H1 (cell line): ENCODE measurements at regions not wholly inside any gene's neighbourhood (a gene's known extent, or its start where the extent isn't known, plus 50 kb on each side); places are given as distances from the start of the nearest gene placed in this dataset.

Experiments
- CTCF ChIA-PET: fragments of 300-600 bp; sonication (Branson Sonifier 250); formaldehyde crosslinking; loops from one replicate; lab custom pipeline; 2021; ENCODE audit not compliant: partially characterized antibody; lab: Charles Lee
- POLR2A ChIA-PET: fragments of 300-600 bp; sonication (Branson Sonifier 250); formaldehyde crosslinking; loops from one replicate; lab custom pipeline; 2021; ENCODE audit warnings: inconsistent platforms; ENCODE audit not compliant: partially characterized antibody; lab: Charles Lee
- DNase-seq, 2 experiments: peaks; one replicate each; pipeline versions ENCODE4 v3.0.0 to v3.0.0-alpha.2; 2010 to 2022; ENCODE audit warnings: low spot score in 2 of 2, low read depth in 1 of 2, mixed read lengths in 1 of 2
- FAIRE-seq: peaks from 2 replicates; lab custom pipeline; 2011; peaks lifted over from hg19 to GRCh38; lab: Jason Lieb, UNC
- H2AFZ ChIP-seq: 2 replicates; pipeline ENCODE4 v1.8.1; 2012; ENCODE audit warnings: low read length, inconsistent platforms
- H2AK5ac ChIP-seq: 2 replicates; pipeline ENCODE4 v1.6.1; 2013; ENCODE audit warnings: low read depth, low read length
- H2BK120ac ChIP-seq: replicated peaks from 2 replicates; pipeline ENCODE3; 2013; ENCODE audit warnings: low read depth, low read length, inconsistent platforms
- H2BK12ac ChIP-seq: 2 replicates; pipeline ENCODE4 v1.6.1; 2013; ENCODE audit warnings: low read depth, low read length
- H2BK15ac ChIP-seq: 2 replicates; pipeline ENCODE4 v1.6.1; 2013; ENCODE audit warnings: low read length
- H2BK20ac ChIP-seq: 2 replicates; pipeline ENCODE4 v1.6.1; 2013; ENCODE audit warnings: low read length
- H2BK5ac ChIP-seq: 2 replicates; pipeline ENCODE4 v1.6.1; 2013; ENCODE audit warnings: low read depth, low read length
- H3K14ac ChIP-seq: 2 replicates; pipeline ENCODE4 v1.6.1; 2013; ENCODE audit warnings: inconsistent platforms; ENCODE audit not compliant: insufficient read length
- H3K18ac ChIP-seq: 2 replicates; pipeline ENCODE4 v1.6.1; 2013; ENCODE audit warnings: low read length; ENCODE audit errors: extremely low read depth
- H3K23ac ChIP-seq: 2 replicates; pipeline ENCODE4 v1.6.1; 2013; ENCODE audit warnings: inconsistent platforms; ENCODE audit not compliant: insufficient read length
- H3K23me2 ChIP-seq: 2 replicates; pipeline ENCODE4 v1.6.1; 2013; ENCODE audit warnings: low read depth, low read length
- H3K27ac ChIP-seq: 2 replicates; pipeline ENCODE4 v1.6.1; 2011; ENCODE audit warnings: low read depth, low read length, inconsistent platforms
- H3K27me3 ChIP-seq, 4 experiments: replicated peaks in 1 of 4; 1 replicate in 1 of 4; 2 replicates in 3 of 4; pipeline versions ENCODE4 v1.6.1 to v1.8.1; 2011 to 2013; ENCODE audit warnings: low read length in 3 of 4, mild to moderate bottlenecking in 3 of 4, inconsistent platforms in 2 of 4, mixed read lengths in 2 of 4, moderate library complexity in 1 of 4; ENCODE audit not compliant: control insufficient read depth in 3 of 4, insufficient read depth in 3 of 4; ENCODE audit errors: extremely low read depth in 1 of 4
- H3K36me3 ChIP-seq, 4 experiments: 2 replicates each; pipeline versions ENCODE4 v1.6.1 to v1.8.1; 2011 to 2013; ENCODE audit warnings: mild to moderate bottlenecking in 4 of 4, low read length in 3 of 4, moderate library complexity in 2 of 4, control low read depth in 1 of 4, inconsistent platforms in 1 of 4; ENCODE audit not compliant: insufficient read depth in 4 of 4, control insufficient read depth in 2 of 4
- H3K4ac ChIP-seq: replicated peaks from 2 replicates; pipeline ENCODE3; 2013; ENCODE audit warnings: low read length, low read depth, mixed read lengths, inconsistent platforms; ENCODE audit not compliant: insufficient read length
- H3K4me1 ChIP-seq, 4 experiments: replicated peaks in 1 of 4; 1 replicate in 1 of 4; 2 replicates in 3 of 4; pipeline versions ENCODE4 v1.6.1 to v1.8.1; 2011 to 2013; ENCODE audit warnings: low read length in 3 of 4, inconsistent platforms in 2 of 4, mixed read lengths in 1 of 4; ENCODE audit not compliant: insufficient read depth in 4 of 4, control insufficient read depth in 3 of 4
- H3K4me2 ChIP-seq, 2 experiments: 2 replicates each; pipeline versions ENCODE4 v1.6.1 to v1.8.1; 2011 to 2013; ENCODE audit warnings: low read depth in 2 of 2, low read length in 2 of 2, control low read depth in 1 of 2, inconsistent platforms in 1 of 2, mild to moderate bottlenecking in 1 of 2; ENCODE audit not compliant: insufficient read depth in 1 of 2
- H3K4me3 ChIP-seq, 4 experiments: fragments of 200-600, 300-600 bp in 1 of 4; sonication (generic), shearing (Covaris generic), sonication (Bioruptor Twin) in 1 of 4; 2 replicates each; pipeline versions ENCODE4 v1.5.1 to v1.8.1; 2011 to 2016; ENCODE audit warnings: low read length in 4 of 4, low read depth in 3 of 4, control low read depth in 2 of 4, inconsistent platforms in 2 of 4, mild to moderate bottlenecking in 2 of 4, mixed read lengths in 1 of 4, moderate library complexity in 1 of 4; ENCODE audit not compliant: insufficient read depth in 2 of 4; ENCODE audit errors: extremely low read depth in 1 of 4
- H3K56ac ChIP-seq: replicated peaks from 2 replicates; pipeline ENCODE3; 2013; ENCODE audit warnings: low read depth, mild to moderate bottlenecking, mixed read lengths, low read length, inconsistent platforms; ENCODE audit not compliant: insufficient read length
- H3K79me1 ChIP-seq: 2 replicates; pipeline ENCODE4 v1.6.1; 2013; ENCODE audit warnings: low read depth, low read length, control low read depth
- H3K79me2 ChIP-seq, 2 experiments: 2 replicates each; pipeline versions ENCODE4 v1.6.1 to v1.8.1; 2012 to 2013; ENCODE audit warnings: low read length in 2 of 2, mild to moderate bottlenecking in 2 of 2, inconsistent platforms in 1 of 2; ENCODE audit not compliant: insufficient read depth in 2 of 2, control insufficient read depth in 1 of 2
- H3K9ac ChIP-seq, 4 experiments: replicated peaks in 1 of 4; 1 replicate in 1 of 4; 2 replicates in 3 of 4; pipeline versions ENCODE4 v1.6.1 to v1.8.1; 2011 to 2013; ENCODE audit warnings: low read depth in 3 of 4, low read length in 3 of 4, control low read depth in 2 of 4, mild to moderate bottlenecking in 2 of 4, moderate library complexity in 2 of 4, inconsistent platforms in 1 of 4; ENCODE audit errors: extremely low read depth in 1 of 4
- H3K9me3 ChIP-seq, 2 experiments: 2 replicates each; pipeline versions ENCODE4 v1.6.1 to v1.8.1; 2012 to 2013; ENCODE audit warnings: mild to moderate bottlenecking in 2 of 2, moderate library complexity in 2 of 2, control low read depth in 1 of 2, inconsistent platforms in 1 of 2, low read depth in 1 of 2, low read length in 1 of 2, mixed read lengths in 1 of 2; ENCODE audit not compliant: insufficient read depth in 2 of 2
- H4K20me1 ChIP-seq, 2 experiments: replicated peaks in 1 of 2; 2 replicates each; pipeline versions ENCODE3 to v1.8.1; 2011 to 2013; ENCODE audit warnings: inconsistent platforms in 2 of 2, low read length in 2 of 2, mild to moderate bottlenecking in 1 of 2; ENCODE audit not compliant: insufficient read depth in 2 of 2, control insufficient read depth in 1 of 2
- H4K5ac ChIP-seq: 2 replicates; pipeline ENCODE4 v1.6.1; 2013; ENCODE audit warnings: low read length, low read depth, mixed read lengths, inconsistent platforms; ENCODE audit not compliant: insufficient read length
- H4K8ac ChIP-seq: 2 replicates; pipeline ENCODE4 v1.8.0; 2013; ENCODE audit warnings: mild to moderate bottlenecking, moderate library complexity, low read length, inconsistent platforms; ENCODE audit not compliant: insufficient read depth; ENCODE audit errors: extremely low read depth
- H4K91ac ChIP-seq: replicated peaks from 2 replicates; pipeline ENCODE3; 2013; ENCODE audit warnings: low read length, mixed read lengths, inconsistent platforms; ENCODE audit not compliant: insufficient read length
- CBX8 ChIP-seq: fragments of 300-800, 300-1000 bp; sonication (generic); IDR thresholded peaks from 2 replicates; pipeline ENCODE4 v1.7.1; 2016; ENCODE audit warnings: low read depth, low read length, borderline replicate concordance
- CTBP2 ChIP-seq: IDR thresholded peaks from 2 replicates; pipeline ENCODE4 v1.7.0; 2011; ENCODE audit warnings: borderline replicate concordance, mild to moderate bottlenecking, moderate library complexity, mixed read lengths, low read length; ENCODE audit not compliant: insufficient read depth, insufficient read length
- NRF1 ChIP-seq: IDR thresholded peaks from 2 replicates; pipeline ENCODE4 v1.6.1; 2011; ENCODE audit warnings: mild to moderate bottlenecking, low read depth, low read length, improper control_type of control experiment
- SIRT6 ChIP-seq: IDR thresholded peaks from one replicate; pipeline ENCODE4 v1.7.1; 2012; ENCODE audit warnings: low read length, inconsistent platforms
- SP1 ChIP-seq: IDR thresholded peaks from 2 replicates; pipeline ENCODE4 v1.6.1; 2011; ENCODE audit warnings: low read depth, low read length
- WGBS, 2 experiments: shearing (Covaris generic) in 1 of 2; methylation state at CpG; one replicate each; pipeline versions ENCODE4 v1.1.6 to v1.1.7; 2013 to 2015; ENCODE audit warnings: low lambda C conversion rate in 2 of 2, mixed read lengths in 2 of 2, inconsistent platforms in 1 of 2, low coverage in 1 of 2, missing lambda C conversion rate in 1 of 2; ENCODE audit not compliant: insufficient replicate concordance in 2 of 2, insufficient coverage in 1 of 2, insufficient read length in 1 of 2; ENCODE audit errors: extremely low coverage in 1 of 2, missing lambda C conversion rate in 1 of 2; 5-methylcytosine and 5-hydroxymethylcytosine counted together

- H3K14ac ChIP-seq: no peak overlapping the region
- no peak overlapping the region for H3K9ac ChIP-seq
- no peak overlapping the region for H2BK120ac ChIP-seq
Measured at GRCh38 chr3:194267744-194268653, 83.1 kb downstream of the CPN2 start.

More at GRCh38 chr3:194267744-194268653, 83.1 kb downstream of the CPN2 start:
- Histone ChIP-seq H3K27me3 (peaks cover 0 to 4% (median 1%) of the 10 kb centered on the region in 4 experiments; a peak in 2 of 7 replicates), H2AFZ (peak overlapping the region; percentile 57; the same call in 1 of the 2 replicates), H3K56ac (no peak overlapping the region), H3K18ac (peak overlapping the region; percentile 48), H3K36me3 (no peaks in the 10 kb centered on the region), H2BK15ac (0 out of 2 replicates have a peak overlapping the region, but pooled peaks have one; percentile 40), H4K20me1 (no peaks in the 10 kb centered on the region), H3K4ac (no peak overlapping the region), H3K4me2 (no peak overlapping the region), H3K4me3 (no peak overlapping the region), H2BK5ac (no peak overlapping the region), H4K5ac (no peak overlapping the region), H3K79me1 (no peaks in the 10 kb centered on the region), H3K27ac (no peak overlapping the region), H2BK12ac (peak overlapping the region; percentile 84; the same call in 1 of the 2 replicates), H3K23ac (no peak overlapping the region), H4K91ac (no peak overlapping the region), H2BK20ac (0 out of 2 replicates have a peak overlapping the region, but pooled peaks have one; percentile 2), H3K4me1 (peaks cover 0 to 17% (median 5%) of the 10 kb centered on the region in 4 experiments; a peak in 6 of 7 replicates), H3K9me3 (no peaks in the 10 kb centered on the region), H4K8ac (no peak overlapping the region), H2AK5ac (no peak overlapping the region), H3K79me2 (no peaks in the 10 kb centered on the region), H3K23me2 (no peaks in the 10 kb centered on the region)
- ChIA-PET POLR2A (interaction anchor here (0.7 to 2.2 kb wide), 4 partner anchors 10 to 131 kb away, joined by 3 to 6 read pairs (median 4); no protein-coding TSS in a partner anchor), CTCF (interaction anchor here (0.7 to 7.5 kb wide), 13 partner anchors 10 to 487 kb away, joined by 3 to 79 read pairs (median 9); no protein-coding TSS in a partner anchor)
- WGBS, 2 experiments: 83% methylated on average over 21 of the region's 26 CpGs; no CpG with 5 or more reads in 1 of the 2 experiments
- FAIRE-seq (no peak), DNase-seq (no peak)
- TF ChIP-seq CBX8 (no peak), CTBP2 (no peak), SP1 (no peak), NRF1 (no peak), SIRT6 (no peak)
